HuH-7 (cell line): ENCODE measurements at regions not wholly inside any gene's neighbourhood (a gene's known extent, or its start where the extent isn't known, plus 50 kb on each side); places are given as distances from the start of the nearest gene placed in this dataset.

ENCODE experiments used
- DNase-seq: peaks from one replicate; pipeline ENCODE4 v3.0.0; 2011; ENCODE audit warnings: low spot score

- no peak for DNase-seq
Observed at GRCh38 chr1:244952280-244952933, 88.1 kb upstream of the HNRNPU start.

- DNase-seq: no peak
Observed at GRCh38 chr1:244948416-244948815, 84.1 kb upstream of the HNRNPU start.

- DNase-seq: no peak
Observed at GRCh38 chr1:244945109-244945671, 80.8 kb upstream of the HNRNPU start.

- no peak for DNase-seq
Observed at GRCh38 chr1:244941121-244941520, 76.8 kb upstream of the HNRNPU start.

GRCh38 chr1:244937099-244937498 is 72.8 kb upstream of the HNRNPU start:
- DNase-seq: no peak

- no peak for DNase-seq
Observed at GRCh38 chr1:244920911-244921761, 56.8 kb upstream of the HNRNPU start.

GRCh38 chr1:244919320-244920282 is 55.3 kb upstream of the HNRNPU start:
- no peak for DNase-seq

- peak; percentile 30 for DNase-seq
Observed at GRCh38 chr1:244918421-244919319, 54.3 kb upstream of the HNRNPU start.

GRCh38 chr1:244917073-244917670 is 52.8 kb upstream of the HNRNPU start:
- no peak for DNase-seq

GRCh38 chr1:244915736-244916135 is 51.4 kb upstream of the HNRNPU start:
- no peak for DNase-seq

- no peak for DNase-seq
Observed at GRCh38 chr1:244914761-244915160, 50.4 kb upstream of the HNRNPU start.
